ENCODE measurements at regions not wholly inside any gene's neighbourhood (a gene's known extent, or its start where the extent isn't known, plus 50 kb on each side); places are given as distances from the start of the nearest gene placed in this dataset.

GRCh38 chr14:98682033-98682432, 590.0 kb downstream of the BCL11B start:
- no peaks in the 10 kb centered on the region for H3K27me3 Mint-ChIP-seq (ENCODE audit: low read depth)
- H3K27ac Mint-ChIP-seq: no peak overlapping the region
- H3K4me1 Mint-ChIP-seq (ENCODE audit: low read depth): no peaks in the 10 kb centered on the region
- H3K4me3 Mint-ChIP-seq: no peak overlapping the region
- H3K9me3 Mint-ChIP-seq: peaks cover 13% of the 10 kb centered on the region
- H3K36me3 Mint-ChIP-seq (ENCODE audit: low read depth): no peaks in the 10 kb centered on the region

GRCh38 chr14:98682726-98683125, 589.3 kb downstream of the BCL11B start:
- no peaks in the 10 kb centered on the region for H3K4me1 Mint-ChIP-seq (ENCODE audit: low read depth)
- no peak overlapping the region for H3K4me3 Mint-ChIP-seq
- peaks cover 9% of the 10 kb centered on the region for H3K9me3 Mint-ChIP-seq
- H3K27ac Mint-ChIP-seq: no peak overlapping the region
- no peaks in the 10 kb centered on the region for H3K27me3 Mint-ChIP-seq (ENCODE audit: low read depth)
- H3K36me3 Mint-ChIP-seq (ENCODE audit: low read depth): no peaks in the 10 kb centered on the region

GRCh38 chr14:98684468-98684867, 587.5 kb downstream of the BCL11B start:
- Mint-ChIP-seq H3K4me1 (ENCODE audit: low read depth) (no peaks in the 10 kb centered on the region), H3K27ac (no peak overlapping the region), H3K4me3 (no peak overlapping the region), H3K9me3 (peaks cover 4% of the 10 kb centered on the region), H3K36me3 (ENCODE audit: low read depth) (no peaks in the 10 kb centered on the region), H3K27me3 (ENCODE audit: low read depth) (no peaks in the 10 kb centered on the region)

GRCh38 chr14:98685725-98686124, 586.3 kb downstream of the BCL11B start:
- H3K4me1 Mint-ChIP-seq (ENCODE audit: low read depth): no peaks in the 10 kb centered on the region
- H3K9me3 Mint-ChIP-seq: peaks cover 4% of the 10 kb centered on the region
- no peak overlapping the region for H3K4me3 Mint-ChIP-seq
- no peak overlapping the region for H3K27ac Mint-ChIP-seq
- no peaks in the 10 kb centered on the region for H3K36me3 Mint-ChIP-seq (ENCODE audit: low read depth)
- H3K27me3 Mint-ChIP-seq (ENCODE audit: low read depth): no peaks in the 10 kb centered on the region

- no peaks in the 10 kb centered on the region for H3K4me1 Mint-ChIP-seq (ENCODE audit: low read depth)
- no peak overlapping the region for H3K4me3 Mint-ChIP-seq
- no peaks in the 10 kb centered on the region for H3K9me3 Mint-ChIP-seq
- no peak overlapping the region for H3K27ac Mint-ChIP-seq
- H3K27me3 Mint-ChIP-seq (ENCODE audit: low read depth): no peaks in the 10 kb centered on the region
- H3K36me3 Mint-ChIP-seq (ENCODE audit: low read depth): no peaks in the 10 kb centered on the region
Measured at GRCh38 chr14:98688446-98688845, 583.6 kb downstream of the BCL11B start.

- peaks cover under 1% of the 10 kb centered on the region for H3K9me3 Mint-ChIP-seq
- H3K36me3 Mint-ChIP-seq (ENCODE audit: low read depth): no peaks in the 10 kb centered on the region
- H3K27me3 Mint-ChIP-seq (ENCODE audit: low read depth): no peaks in the 10 kb centered on the region
- no peak overlapping the region for H3K4me3 Mint-ChIP-seq
- no peaks in the 10 kb centered on the region for H3K4me1 Mint-ChIP-seq (ENCODE audit: low read depth)
- no peak overlapping the region for H3K27ac Mint-ChIP-seq
Measured at GRCh38 chr14:98689951-98690350, 582.0 kb downstream of the BCL11B start.

GRCh38 chr14:98692832-98693231, 579.2 kb downstream of the BCL11B start:
- no peaks in the 10 kb centered on the region for H3K4me1 Mint-ChIP-seq (ENCODE audit: low read depth)
- no peak overlapping the region for H3K4me3 Mint-ChIP-seq
- H3K27ac Mint-ChIP-seq: no peak overlapping the region
- H3K9me3 Mint-ChIP-seq: peaks cover 22% of the 10 kb centered on the region
- H3K27me3 Mint-ChIP-seq (ENCODE audit: low read depth): no peaks in the 10 kb centered on the region
- H3K36me3 Mint-ChIP-seq (ENCODE audit: low read depth): peaks cover 3% of the 10 kb centered on the region

- peaks cover 3% of the 10 kb centered on the region for H3K36me3 Mint-ChIP-seq (ENCODE audit: low read depth)
- no peaks in the 10 kb centered on the region for H3K4me1 Mint-ChIP-seq (ENCODE audit: low read depth)
- H3K9me3 Mint-ChIP-seq: peaks cover 22% of the 10 kb centered on the region
- no peak overlapping the region for H3K4me3 Mint-ChIP-seq
- H3K27ac Mint-ChIP-seq: no peak overlapping the region
- H3K27me3 Mint-ChIP-seq (ENCODE audit: low read depth): no peaks in the 10 kb centered on the region
Measured at GRCh38 chr14:98694541-98694940, 577.5 kb downstream of the BCL11B start.

- peaks cover 22% of the 10 kb centered on the region for H3K9me3 Mint-ChIP-seq
- peaks cover 3% of the 10 kb centered on the region for H3K36me3 Mint-ChIP-seq (ENCODE audit: low read depth)
- no peaks in the 10 kb centered on the region for H3K27me3 Mint-ChIP-seq (ENCODE audit: low read depth)
- no peak overlapping the region for H3K4me3 Mint-ChIP-seq
- no peaks in the 10 kb centered on the region for H3K4me1 Mint-ChIP-seq (ENCODE audit: low read depth)
- no peak overlapping the region for H3K27ac Mint-ChIP-seq
Measured at GRCh38 chr14:98695809-98696208, 576.2 kb downstream of the BCL11B start.

- H3K4me3 Mint-ChIP-seq: no peak overlapping the region
- peaks cover 22% of the 10 kb centered on the region for H3K9me3 Mint-ChIP-seq
- H3K27me3 Mint-ChIP-seq (ENCODE audit: low read depth): no peaks in the 10 kb centered on the region
- H3K4me1 Mint-ChIP-seq (ENCODE audit: low read depth): no peaks in the 10 kb centered on the region
- H3K27ac Mint-ChIP-seq: no peak overlapping the region
- H3K36me3 Mint-ChIP-seq (ENCODE audit: low read depth): peaks cover 3% of the 10 kb centered on the region
Measured at GRCh38 chr14:98698341-98698740, 573.7 kb downstream of the BCL11B start.

GRCh38 chr14:98700748-98701147, 571.2 kb downstream of the BCL11B start:
- Mint-ChIP-seq H3K4me1 (ENCODE audit: low read depth) (peaks cover 13% of the 10 kb centered on the region), H3K36me3 (ENCODE audit: low read depth) (peaks cover 2% of the 10 kb centered on the region), H3K9me3 (peaks cover 15% of the 10 kb centered on the region), H3K27ac (no peak overlapping the region), H3K27me3 (ENCODE audit: low read depth) (no peaks in the 10 kb centered on the region), H3K4me3 (no peak overlapping the region)

- Mint-ChIP-seq H3K9me3 (peaks cover 11% of the 10 kb centered on the region), H3K4me1 (ENCODE audit: low read depth) (peaks cover 13% of the 10 kb centered on the region), H3K27me3 (ENCODE audit: low read depth) (no peaks in the 10 kb centered on the region), H3K27ac (no peak overlapping the region), H3K36me3 (ENCODE audit: low read depth) (no peaks in the 10 kb centered on the region), H3K4me3 (no peak overlapping the region)
Measured at GRCh38 chr14:98701377-98701776, 570.6 kb downstream of the BCL11B start.

- no peak overlapping the region for H3K27ac Mint-ChIP-seq
- no peak overlapping the region for H3K4me3 Mint-ChIP-seq
- no peaks in the 10 kb centered on the region for H3K9me3 Mint-ChIP-seq
- H3K27me3 Mint-ChIP-seq (ENCODE audit: low read depth): peaks cover 4% of the 10 kb centered on the region
- H3K36me3 Mint-ChIP-seq (ENCODE audit: low read depth): no peaks in the 10 kb centered on the region
- peaks cover 18% of the 10 kb centered on the region for H3K4me1 Mint-ChIP-seq (ENCODE audit: low read depth)
Measured at GRCh38 chr14:98704441-98704840, 567.6 kb downstream of the BCL11B start.

GRCh38 chr14:98705871-98706300, 566.1 kb downstream of the BCL11B start:
- no peaks in the 10 kb centered on the region for H3K9me3 Mint-ChIP-seq

GRCh38 chr14:98707522-98707921, 564.5 kb downstream of the BCL11B start:
- Mint-ChIP-seq H3K27me3 (ENCODE audit: low read depth) (peaks cover 4% of the 10 kb centered on the region), H3K9me3 (no peaks in the 10 kb centered on the region), H3K4me1 (ENCODE audit: low read depth) (peaks cover 36% of the 10 kb centered on the region), H3K27ac (no peak overlapping the region), H3K4me3 (no peak overlapping the region), H3K36me3 (ENCODE audit: low read depth) (no peaks in the 10 kb centered on the region)

More at GRCh38 chr14:98705871-98706300, 566.1 kb downstream of the BCL11B start:
- Mint-ChIP-seq H3K4me3 (no peak overlapping the region), H3K4me1 (ENCODE audit: low read depth) (peaks cover 26% of the 10 kb centered on the region), H3K36me3 (ENCODE audit: low read depth) (no peaks in the 10 kb centered on the region), H3K27me3 (ENCODE audit: low read depth) (peaks cover 4% of the 10 kb centered on the region), H3K27ac (no peak overlapping the region)

GRCh38 chr14:98708555-98708954, 563.4 kb downstream of the BCL11B start:
- Mint-ChIP-seq H3K36me3 (ENCODE audit: low read depth) (no peaks in the 10 kb centered on the region), H3K27me3 (ENCODE audit: low read depth) (peaks cover 4% of the 10 kb centered on the region), H3K27ac (no peak overlapping the region), H3K9me3 (no peaks in the 10 kb centered on the region), H3K4me3 (no peak overlapping the region), H3K4me1 (ENCODE audit: low read depth) (peaks cover 34% of the 10 kb centered on the region)

Measured in T-helper 1 cell treated with Interleukin-12 subunit alpha and Interleukin-12 subunit beta and Interleukin-4 antibody, amounts not matched to agents 30 μg/mL and 1 μg/mL, for 36 hours (primary cell).